Osteoblast (primary cell): ENCODE measurements at regions not wholly inside any gene's neighbourhood (a gene's known extent, or its start where the extent isn't known, plus 50 kb on each side); places are given as distances from the start of the nearest gene placed in this dataset.
A peak's percentile ranks its signal among the peaks of the same experiment; 100 is the strongest.

Source experiments
- DNase-seq: peaks from one replicate; pipeline ENCODE4 v3.0.0; 2011; ENCODE audit warnings: low spot score, mixed read lengths; ENCODE audit not compliant: insufficient read length; ENCODE audit errors: missing footprints
- H2AFZ ChIP-seq: 2 replicates; pipeline ENCODE4 v1.6.0; 2011; ENCODE audit warnings: mild to moderate bottlenecking, low read length
- H3K27ac ChIP-seq: 2 replicates; pipeline ENCODE4 v1.5.1; 2011; ENCODE audit warnings: mild to moderate bottlenecking, low read depth, low read length, moderate library complexity
- H3K27me3 ChIP-seq: 2 replicates; pipeline ENCODE4 v1.6.0; 2012; ENCODE audit warnings: mild to moderate bottlenecking, control low read depth, inconsistent platforms, low read length, moderate library complexity; ENCODE audit not compliant: insufficient read depth
- H3K36me3 ChIP-seq: 2 replicates; pipeline ENCODE4 v1.5.1; 2011; ENCODE audit warnings: mild to moderate bottlenecking, low read length, control low read depth, moderate library complexity; ENCODE audit not compliant: insufficient read depth
- H3K4me1 ChIP-seq: 2 replicates; pipeline ENCODE4 v1.5.1; 2011; ENCODE audit warnings: mild to moderate bottlenecking, low read length, control low read depth, moderate library complexity; ENCODE audit not compliant: insufficient read depth
- H3K4me2 ChIP-seq: 2 replicates; pipeline ENCODE4 v1.6.0; 2011; ENCODE audit warnings: mild to moderate bottlenecking, low read length; ENCODE audit not compliant: insufficient read depth
- H3K4me3 ChIP-seq: fragments of 200-600 bp; sonication (generic); 3 replicates; pipeline ENCODE4 v1.5.1; 2012; ENCODE audit warnings: mild to moderate bottlenecking, low read length, inconsistent platforms; ENCODE audit not compliant: insufficient read depth
- H3K79me2 ChIP-seq: 2 replicates; pipeline ENCODE4 v1.6.0; 2012; ENCODE audit warnings: mild to moderate bottlenecking, low read length, control low read depth, inconsistent platforms; ENCODE audit not compliant: insufficient read depth
- H3K9me3 ChIP-seq: 2 replicates; pipeline ENCODE4 v1.5.1; 2011; ENCODE audit warnings: low read depth, low read length, control low read depth
- H4K20me1 ChIP-seq: 2 replicates; pipeline ENCODE4 v1.6.0; 2012; ENCODE audit warnings: mild to moderate bottlenecking, low read length, control low read depth; ENCODE audit not compliant: insufficient read depth
- TF ChIP-seq, protein P1 (sequence below): IDR thresholded peaks from 2 replicates; pipeline ENCODE4 v1.5.1; 2011; ENCODE audit warnings: mild to moderate bottlenecking, low read depth, low read length, moderate library complexity; ENCODE audit errors: extremely low read depth

DNA sequence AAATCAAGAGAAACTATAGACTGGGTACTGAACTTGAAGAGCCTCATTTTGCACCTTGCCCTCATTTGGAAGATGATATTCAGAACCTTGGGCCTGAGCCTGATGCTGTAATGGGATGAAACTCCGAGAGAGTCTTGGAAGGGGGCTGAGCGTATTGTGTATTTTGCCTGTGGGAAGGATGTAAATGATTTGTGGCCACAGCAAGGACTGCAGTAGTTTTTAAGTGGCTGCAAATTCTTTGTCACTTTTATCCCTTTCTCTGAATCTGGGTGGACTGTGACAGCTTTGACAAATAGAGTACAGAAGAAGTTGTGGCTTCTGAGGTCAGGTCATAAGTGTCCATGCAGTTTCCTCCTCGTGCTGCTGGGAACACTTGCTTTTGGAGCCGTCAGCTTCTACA is 221.2 kb downstream of the ADRA2A start:
- Histone ChIP-seq H3K4me1 (no peaks in the 10 kb centered on the region), H3K79me2 (no peaks in the 10 kb centered on the region), H2AFZ (peak overlapping the region; percentile 47), H3K4me3 (no peak overlapping the region), H3K9me3 (no peaks in the 10 kb centered on the region), H4K20me1 (no peaks in the 10 kb centered on the region), H3K27me3 (no peaks in the 10 kb centered on the region), H3K36me3 (no peaks in the 10 kb centered on the region), H3K27ac (peak overlapping the region; percentile 12), H3K4me2 (no peak overlapping the region)
- DNase-seq: no peak
- TF ChIP-seq, protein P1, sequence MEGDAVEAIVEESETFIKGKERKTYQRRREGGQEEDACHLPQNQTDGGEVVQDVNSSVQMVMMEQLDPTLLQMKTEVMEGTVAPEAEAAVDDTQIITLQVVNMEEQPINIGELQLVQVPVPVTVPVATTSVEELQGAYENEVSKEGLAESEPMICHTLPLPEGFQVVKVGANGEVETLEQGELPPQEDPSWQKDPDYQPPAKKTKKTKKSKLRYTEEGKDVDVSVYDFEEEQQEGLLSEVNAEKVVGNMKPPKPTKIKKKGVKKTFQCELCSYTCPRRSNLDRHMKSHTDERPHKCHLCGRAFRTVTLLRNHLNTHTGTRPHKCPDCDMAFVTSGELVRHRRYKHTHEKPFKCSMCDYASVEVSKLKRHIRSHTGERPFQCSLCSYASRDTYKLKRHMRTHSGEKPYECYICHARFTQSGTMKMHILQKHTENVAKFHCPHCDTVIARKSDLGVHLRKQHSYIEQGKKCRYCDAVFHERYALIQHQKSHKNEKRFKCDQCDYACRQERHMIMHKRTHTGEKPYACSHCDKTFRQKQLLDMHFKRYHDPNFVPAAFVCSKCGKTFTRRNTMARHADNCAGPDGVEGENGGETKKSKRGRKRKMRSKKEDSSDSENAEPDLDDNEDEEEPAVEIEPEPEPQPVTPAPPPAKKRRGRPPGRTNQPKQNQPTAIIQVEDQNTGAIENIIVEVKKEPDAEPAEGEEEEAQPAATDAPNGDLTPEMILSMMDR: no peak

GRCh38 chr10:111299037-111299436 is 222.2 kb downstream of the ADRA2A start:
- no peaks in the 10 kb centered on the region for H4K20me1 ChIP-seq
- H3K4me1 ChIP-seq: no peaks in the 10 kb centered on the region
- H2AFZ ChIP-seq: no peak overlapping the region
- H3K9me3 ChIP-seq: no peaks in the 10 kb centered on the region
- no peak for DNase-seq
- H3K27ac ChIP-seq: no peak overlapping the region
- H3K4me3 ChIP-seq: no peak overlapping the region
- H3K36me3 ChIP-seq: no peaks in the 10 kb centered on the region
- TF ChIP-seq, protein P1: no peak
- H3K27me3 ChIP-seq: no peaks in the 10 kb centered on the region
- H3K4me2 ChIP-seq: no peak overlapping the region
- H3K79me2 ChIP-seq: no peaks in the 10 kb centered on the region

DNA sequence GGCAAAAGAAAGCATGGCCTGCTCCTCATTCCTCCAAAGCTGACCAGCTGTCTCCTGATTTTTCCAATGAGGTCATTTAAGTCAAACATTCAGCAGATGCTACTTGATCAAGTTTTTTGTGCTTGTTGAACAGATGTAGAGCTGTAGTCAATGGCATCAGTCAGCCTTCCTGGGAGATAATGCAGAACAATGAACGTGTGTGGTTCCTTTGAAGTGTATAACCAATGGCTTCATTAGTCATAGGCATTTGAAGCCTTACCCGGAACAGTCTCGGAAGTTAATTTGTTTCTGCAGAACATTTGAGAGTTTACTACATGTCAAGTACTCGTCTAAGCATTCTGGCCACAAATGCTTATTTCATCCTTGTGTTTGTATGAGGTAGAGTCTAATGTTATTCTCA is 227.1 kb downstream of the ADRA2A start:
- no peak for DNase-seq
- TF ChIP-seq, protein P1: no peak
- no peaks in the 10 kb centered on the region for H3K27me3 ChIP-seq
- H4K20me1 ChIP-seq: no peaks in the 10 kb centered on the region
- no peak overlapping the region for H3K4me3 ChIP-seq
- no peaks in the 10 kb centered on the region for H3K9me3 ChIP-seq
- H3K27ac ChIP-seq: no peak overlapping the region
- no peaks in the 10 kb centered on the region for H3K79me2 ChIP-seq
- no peak overlapping the region for H2AFZ ChIP-seq
- no peaks in the 10 kb centered on the region for H3K36me3 ChIP-seq
- H3K4me1 ChIP-seq: no peaks in the 10 kb centered on the region
- H3K4me2 ChIP-seq: no peak overlapping the region

- no peaks in the 10 kb centered on the region for H3K36me3 ChIP-seq
- H3K9me3 ChIP-seq: no peaks in the 10 kb centered on the region
- no peaks in the 10 kb centered on the region for H3K4me1 ChIP-seq
- TF ChIP-seq, protein P1: no peak
- H4K20me1 ChIP-seq: no peaks in the 10 kb centered on the region
- H3K4me3 ChIP-seq: no peak overlapping the region
- DNase-seq: no peak
- no peak overlapping the region for H2AFZ ChIP-seq
- no peak overlapping the region for H3K27ac ChIP-seq
- no peak overlapping the region for H3K4me2 ChIP-seq
- no peaks in the 10 kb centered on the region for H3K79me2 ChIP-seq
- H3K27me3 ChIP-seq: no peaks in the 10 kb centered on the region
Measured at GRCh38 chr10:111316722-111317212, 239.9 kb downstream of the ADRA2A start.
